ENCODE measurements at regions not wholly inside any gene's neighbourhood (a gene's known extent, or its start where the extent isn't known, plus 50 kb on each side); places are given as distances from the start of the nearest gene placed in this dataset.

DNA sequence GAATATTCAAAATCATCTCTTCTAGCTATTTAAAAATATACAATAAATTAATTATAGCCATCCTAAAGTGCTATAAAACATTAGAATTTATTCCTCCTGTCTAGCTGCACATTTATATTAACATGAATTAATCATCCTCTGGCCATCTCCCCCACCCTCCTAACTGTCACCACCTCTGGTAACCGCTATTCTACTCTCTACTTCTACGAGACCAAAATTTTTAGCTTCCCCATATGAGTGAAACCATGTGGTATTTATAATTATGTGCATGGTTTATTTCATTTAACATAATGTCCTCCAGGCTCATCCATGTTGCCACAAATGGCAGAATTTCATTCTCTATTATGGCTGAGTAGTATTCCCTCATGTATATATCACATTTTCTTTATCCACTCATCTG lies 265.2 kb downstream of the COG6 start:
- TF ChIP-seq, protein P1, sequence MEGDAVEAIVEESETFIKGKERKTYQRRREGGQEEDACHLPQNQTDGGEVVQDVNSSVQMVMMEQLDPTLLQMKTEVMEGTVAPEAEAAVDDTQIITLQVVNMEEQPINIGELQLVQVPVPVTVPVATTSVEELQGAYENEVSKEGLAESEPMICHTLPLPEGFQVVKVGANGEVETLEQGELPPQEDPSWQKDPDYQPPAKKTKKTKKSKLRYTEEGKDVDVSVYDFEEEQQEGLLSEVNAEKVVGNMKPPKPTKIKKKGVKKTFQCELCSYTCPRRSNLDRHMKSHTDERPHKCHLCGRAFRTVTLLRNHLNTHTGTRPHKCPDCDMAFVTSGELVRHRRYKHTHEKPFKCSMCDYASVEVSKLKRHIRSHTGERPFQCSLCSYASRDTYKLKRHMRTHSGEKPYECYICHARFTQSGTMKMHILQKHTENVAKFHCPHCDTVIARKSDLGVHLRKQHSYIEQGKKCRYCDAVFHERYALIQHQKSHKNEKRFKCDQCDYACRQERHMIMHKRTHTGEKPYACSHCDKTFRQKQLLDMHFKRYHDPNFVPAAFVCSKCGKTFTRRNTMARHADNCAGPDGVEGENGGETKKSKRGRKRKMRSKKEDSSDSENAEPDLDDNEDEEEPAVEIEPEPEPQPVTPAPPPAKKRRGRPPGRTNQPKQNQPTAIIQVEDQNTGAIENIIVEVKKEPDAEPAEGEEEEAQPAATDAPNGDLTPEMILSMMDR (IDR thresholded peaks at IDR 0.05), result no peak
- no peak for ATAC-seq (ENCODE audit: low read depth)
- DNase-seq, result no peak
- ChIA-PET POLR2A (no interaction called here), CTCF (no interaction called here)
- Mint-ChIP-seq H3K36me3 (ENCODE audit: low read depth) (no peaks in the 10 kb centered on the region), H3K27ac (no peak overlapping the region), H3K4me3 (no peak overlapping the region), H3K9me3 (peaks cover 17% of the 10 kb centered on the region), H3K27me3 (peaks cover 11% of the 10 kb centered on the region), H3K4me1 (no peaks in the 10 kb centered on the region)
- intact Hi-C loops (cut with micrococcal nuclease), result no loop called here

DNA sequence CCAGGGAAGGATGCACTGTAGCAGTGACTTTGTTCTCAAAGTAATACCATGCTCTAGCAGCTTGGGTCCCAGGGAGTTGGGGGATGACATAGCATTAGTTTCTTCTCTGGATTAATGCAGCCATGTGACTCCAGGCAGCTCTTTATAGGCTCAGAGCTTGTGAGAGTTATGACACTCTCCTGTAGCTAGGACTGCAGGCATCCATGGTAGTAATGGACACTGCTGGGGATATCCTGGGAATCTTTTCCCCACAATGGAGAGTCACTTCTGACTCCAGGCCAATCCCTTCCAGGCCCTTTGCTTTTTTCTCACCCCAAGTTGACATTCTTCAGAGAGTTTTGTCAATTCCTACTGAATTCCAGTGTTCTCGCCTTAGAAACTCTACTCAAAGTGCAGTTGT lies 270.9 kb downstream of the COG6 start:
- ATAC-seq (ENCODE audit: low read depth) (no peak), DNase-seq (no peak)
- POLR2A ChIA-PET, result no interaction called here
- TF ChIP-seq, protein P1 (IDR thresholded peaks at IDR 0.05), result no peak
- H3K4me3 Mint-ChIP-seq, result no peak overlapping the region
- no peaks in the 10 kb centered on the region for H3K4me1 Mint-ChIP-seq
- CTCF ChIA-PET, result no interaction called here
- no peak overlapping the region for H3K27ac Mint-ChIP-seq
- peaks cover 16% of the 10 kb centered on the region for H3K9me3 Mint-ChIP-seq
- H3K36me3 Mint-ChIP-seq (ENCODE audit: low read depth), result no peaks in the 10 kb centered on the region
- intact Hi-C loops (cut with micrococcal nuclease), result no loop called here
- peaks cover 10% of the 10 kb centered on the region for H3K27me3 Mint-ChIP-seq

- Mint-ChIP-seq H3K27ac (no peak overlapping the region), H3K27me3 (peaks cover 10% of the 10 kb centered on the region), H3K36me3 (ENCODE audit: low read depth) (no peaks in the 10 kb centered on the region), H3K4me3 (no peak overlapping the region), H3K9me3 (peaks cover 9% of the 10 kb centered on the region), H3K4me1 (no peaks in the 10 kb centered on the region)
- intact Hi-C loops (cut with micrococcal nuclease), result no loop called here
- no peak for DNase-seq
- no peak for ATAC-seq (ENCODE audit: low read depth)
- TF ChIP-seq, protein P1 (IDR thresholded peaks at IDR 0.05), result no peak
- ChIA-PET CTCF (interaction anchor here (0.8 kb wide), 1 partner anchor 15 kb away, joined by 3 read pairs; no protein-coding TSS in a partner anchor), POLR2A (no interaction called here)
These were observed 272.8 kb downstream of the COG6 start for GRCh38 chr13:39928261-39928660.

- intact Hi-C loops (cut with micrococcal nuclease), result no loop called here
- H3K9me3 Mint-ChIP-seq, result peaks cover 9% of the 10 kb centered on the region
- ATAC-seq (ENCODE audit: low read depth), result no peak
- no peaks in the 10 kb centered on the region for H3K4me1 Mint-ChIP-seq
- DNase-seq, result no peak
- H3K27ac Mint-ChIP-seq, result no peak overlapping the region
- TF ChIP-seq, protein P1 (IDR thresholded peaks at IDR 0.05), result no peak
- ChIA-PET POLR2A (no interaction called here), CTCF (no interaction called here)
- no peaks in the 10 kb centered on the region for H3K36me3 Mint-ChIP-seq (ENCODE audit: low read depth)
- peaks cover 10% of the 10 kb centered on the region for H3K27me3 Mint-ChIP-seq
- no peak overlapping the region for H3K4me3 Mint-ChIP-seq
These were observed 274.1 kb downstream of the COG6 start for GRCh38 chr13:39929583-39929982.

DNA sequence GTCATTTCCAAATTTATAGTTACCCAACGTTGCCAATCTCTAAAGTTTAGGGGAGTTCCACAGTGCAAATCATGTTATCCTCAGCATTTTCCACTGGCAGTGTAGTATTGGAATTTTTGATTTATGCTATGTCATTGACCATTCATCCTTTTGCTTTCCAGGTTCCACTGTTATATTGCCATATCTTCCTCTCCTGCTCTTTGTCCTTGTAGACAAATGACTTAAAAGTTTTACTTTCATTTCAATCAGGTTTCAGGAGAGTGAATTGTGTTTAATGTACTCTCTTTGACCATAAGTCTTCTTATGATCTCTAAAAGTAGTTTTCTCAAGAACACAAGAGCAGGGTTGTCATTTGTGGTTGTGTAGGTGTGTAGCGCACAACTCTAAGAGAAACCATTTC lies 274.6 kb downstream of the COG6 start:
- CTCF ChIA-PET, result no interaction called here
- Mint-ChIP-seq H3K27ac (no peak overlapping the region), H3K9me3 (peaks cover 6% of the 10 kb centered on the region), H3K27me3 (peaks cover 10% of the 10 kb centered on the region), H3K4me1 (no peaks in the 10 kb centered on the region), H3K36me3 (ENCODE audit: low read depth) (no peaks in the 10 kb centered on the region), H3K4me3 (no peak overlapping the region)
- no peak for ATAC-seq (ENCODE audit: low read depth)
- DNase-seq, result no peak
- POLR2A ChIA-PET, result no interaction called here
- intact Hi-C loops (cut with micrococcal nuclease), result no loop called here
- TF ChIP-seq, protein P1 (IDR thresholded peaks at IDR 0.05), result no peak
